ENCODE measurements at regions not wholly inside any gene's neighbourhood (a gene's known extent, or its start where the extent isn't known, plus 50 kb on each side); places are given as distances from the start of the nearest gene placed in this dataset.

- TF ChIP-seq PREB (CRISPR knock-in tag; IDR thresholded peaks at IDR 0.05; ENCODE audit: borderline replicate concordance) (no peak), GRHL2 (CRISPR knock-in tag; IDR thresholded peaks at IDR 0.05; ENCODE audit: insufficient replicate concordance, severe bottlenecking) (no peak), ZNF396 (CRISPR knock-in tag; IDR thresholded peaks at IDR 0.05; ENCODE audit: borderline replicate concordance) (no peak), ATF1 (CRISPR knock-in tag; IDR thresholded peaks at IDR 0.05) (no peak), ZNF138 (CRISPR knock-in tag; conservative IDR thresholded peaks at IDR 0.05) (no peak), SP1 (CRISPR knock-in tag; conservative IDR thresholded peaks at IDR 0.05) (no peak)
- TF ChIP-seq, protein P1, sequence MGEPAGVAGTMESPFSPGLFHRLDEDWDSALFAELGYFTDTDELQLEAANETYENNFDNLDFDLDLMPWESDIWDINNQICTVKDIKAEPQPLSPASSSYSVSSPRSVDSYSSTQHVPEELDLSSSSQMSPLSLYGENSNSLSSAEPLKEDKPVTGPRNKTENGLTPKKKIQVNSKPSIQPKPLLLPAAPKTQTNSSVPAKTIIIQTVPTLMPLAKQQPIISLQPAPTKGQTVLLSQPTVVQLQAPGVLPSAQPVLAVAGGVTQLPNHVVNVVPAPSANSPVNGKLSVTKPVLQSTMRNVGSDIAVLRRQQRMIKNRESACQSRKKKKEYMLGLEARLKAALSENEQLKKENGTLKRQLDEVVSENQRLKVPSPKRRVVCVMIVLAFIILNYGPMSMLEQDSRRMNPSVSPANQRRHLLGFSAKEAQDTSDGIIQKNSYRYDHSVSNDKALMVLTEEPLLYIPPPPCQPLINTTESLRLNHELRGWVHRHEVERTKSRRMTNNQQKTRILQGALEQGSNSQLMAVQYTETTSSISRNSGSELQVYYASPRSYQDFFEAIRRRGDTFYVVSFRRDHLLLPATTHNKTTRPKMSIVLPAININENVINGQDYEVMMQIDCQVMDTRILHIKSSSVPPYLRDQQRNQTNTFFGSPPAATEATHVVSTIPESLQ (CRISPR knock-in tag; IDR thresholded peaks at IDR 0.05): no peak
These were observed 68.6 kb upstream of the SORBS2 start (continued) for GRCh38 chr4:185880571-185880970.

- POLR2A ChIA-PET: no interaction called here
- CTCF ChIA-PET: no interaction called here
These were observed 69.4 kb upstream of the SORBS2 start for GRCh38 chr4:185881430-185881829.

More at GRCh38 chr4:185881430-185881829, 69.4 kb upstream of the SORBS2 start:
- Mint-ChIP-seq H3K36me3 (no peaks in the 10 kb centered on the region), H3K27me3 (ENCODE audit: low read depth) (no peaks in the 10 kb centered on the region; the same call in 1 of the 2 replicates), H3K9me3 (no peaks in the 10 kb centered on the region), H3K27ac (0 out of 2 replicates have a peak overlapping the region, but pooled peaks have one; percentile 33), H3K4me3 (no peak overlapping the region), H3K4me1 (peaks cover 18% of the 10 kb centered on the region)
- no peak for DNase-seq (ENCODE audit: low spot score)
- ATAC-seq: no peak
- TF ChIP-seq HMGXB4 (CRISPR knock-in tag; IDR thresholded peaks at IDR 0.05) (no peak), IRF2 (CRISPR knock-in tag; IDR thresholded peaks at IDR 0.05; ENCODE audit: borderline replicate concordance, low read depth) (no peak), CREM (CRISPR knock-in tag; IDR thresholded peaks at IDR 0.05) (no peak), NFE2L1 (CRISPR knock-in tag; IDR thresholded peaks at IDR 0.05) (no peak), ZNF425 (CRISPR knock-in tag; conservative IDR thresholded peaks at IDR 0.05) (no peak), SP1 (CRISPR knock-in tag; conservative IDR thresholded peaks at IDR 0.05) (no peak), PRDM15 (CRISPR knock-in tag; IDR thresholded peaks at IDR 0.05) (no peak), KAT7 (CRISPR knock-in tag; IDR thresholded peaks at IDR 0.05; ENCODE audit: borderline replicate concordance) (no peak), ZNF263 (CRISPR knock-in tag; IDR thresholded peaks at IDR 0.05; ENCODE audit: low read depth) (no peak), FOXK1 (CRISPR knock-in tag; IDR thresholded peaks at IDR 0.05) (no peak), USF1 (CRISPR knock-in tag; IDR thresholded peaks at IDR 0.05) (no peak), SMAD3 (CRISPR knock-in tag; IDR thresholded peaks at IDR 0.05; ENCODE audit: borderline replicate concordance) (no peak), HMGA2 (CRISPR knock-in tag; IDR thresholded peaks at IDR 0.05) (no peak), ERG (CRISPR knock-in tag; IDR thresholded peaks at IDR 0.05) (no peak)
- TF ChIP-seq, protein P2, sequence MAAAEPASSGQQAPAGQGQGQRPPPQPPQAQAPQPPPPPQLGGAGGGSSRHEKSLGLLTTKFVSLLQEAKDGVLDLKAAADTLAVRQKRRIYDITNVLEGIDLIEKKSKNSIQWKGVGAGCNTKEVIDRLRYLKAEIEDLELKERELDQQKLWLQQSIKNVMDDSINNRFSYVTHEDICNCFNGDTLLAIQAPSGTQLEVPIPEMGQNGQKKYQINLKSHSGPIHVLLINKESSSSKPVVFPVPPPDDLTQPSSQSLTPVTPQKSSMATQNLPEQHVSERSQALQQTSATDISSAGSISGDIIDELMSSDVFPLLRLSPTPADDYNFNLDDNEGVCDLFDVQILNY (CRISPR knock-in tag; IDR thresholded peaks at IDR 0.05): no peak
